Transverse colon (tissue), 4 donors: ENCODE measurements at regions not wholly inside any gene's neighbourhood (a gene's known extent, or its start where the extent isn't known, plus 50 kb on each side); places are given as distances from the start of the nearest gene placed in this dataset.

Experiments used
- DNase-seq: peaks from one replicate; pipeline ENCODE4 v3.0.0-alpha.2; 2019
- H3K27ac ChIP-seq, 4 donors: fragments of 200-600 bp; sonication (generic); 2 replicates each; pipeline ENCODE4 v1.5.1; 2016 to 2018; ENCODE audit warnings: inconsistent platforms in 4 of 4
- H3K27me3 ChIP-seq: fragments of 200-600 bp; sonication (generic); 2 replicates; pipeline ENCODE4 v1.5.1; 2017; ENCODE audit warnings: inconsistent platforms
- H3K36me3 ChIP-seq, 4 donors: fragments of 200-600 bp; sonication (generic); 2 replicates each; pipeline ENCODE4 v1.5.1; 2017 to 2019; ENCODE audit warnings: inconsistent platforms in 4 of 4
- H3K4me1 ChIP-seq, 4 donors: fragments of 200-600 bp; sonication (generic); 2 replicates each; pipeline ENCODE4 v1.5.1; 2017 to 2020; ENCODE audit warnings: inconsistent platforms in 4 of 4
- H3K4me3 ChIP-seq, 4 donors: fragments of 200-600 bp; sonication (generic); 1 replicate in 1 of 4; 2 replicates in 3 of 4; pipeline versions ENCODE4 v1.5.1 to v1.6.1; 2017 to 2019; ENCODE audit warnings: inconsistent platforms in 4 of 4
- H3K9me3 ChIP-seq, 2 donors: fragments of 200-600 bp; sonication (generic); 2 replicates each; pipeline ENCODE4 v1.5.1; 2017 to 2019; ENCODE audit warnings: inconsistent platforms in 2 of 2
- CTCF ChIP-seq, 5 experiments: fragments of 200-600 bp in 3 of 5; fragments of 450-650 bp in 2 of 5; sonication (generic) in 3 of 5; IDR thresholded peaks; 1 replicate in 2 of 5; 2 replicates in 3 of 5; pipeline ENCODE4 v1.5.1; 2016 to 2017; ENCODE audit warnings: antibody characterized with exemption in 5 of 5, inconsistent platforms in 3 of 5, mild to moderate bottlenecking in 2 of 5, moderate library complexity in 1 of 5
- EP300 ChIP-seq: sonication (generic); formaldehyde crosslinking; IDR thresholded peaks from one replicate; pipeline ENCODE4 v1.6.1; 2017; ENCODE audit warnings: antibody characterized with exemption, low read depth
- POLR2A ChIP-seq: fragments of 450-650 bp; IDR thresholded peaks from one replicate; pipeline ENCODE4 v1.6.1; 2016; ENCODE audit warnings: antibody characterized with exemption, mild to moderate bottlenecking, moderate library complexity
- POLR2AphosphoS5 ChIP-seq, 3 donors: sonication (generic); formaldehyde crosslinking; IDR thresholded peaks; one replicate each; pipeline ENCODE4 v1.6.1; 2016; ENCODE audit warnings: antibody characterized with exemption in 3 of 3
- WGBS, 2 donors: methylation state at CpG; one replicate each; pipeline ENCODE4 v1.1.5; 2018; ENCODE audit warnings: low coverage in 1 of 2; 5-methylcytosine and 5-hydroxymethylcytosine counted together
- in situ Hi-C, 4 donors: fragments of 200-750 bp; cut with MboI; loops; one replicate each; pipeline versions ENCODE4 v1.15.0 to v1.15.1; 2017; ENCODE audit warnings: low sequenced_read_pairs in 3 of 4, low pct_ligation_motif_present in 1 of 4, low pct_unique_long_range_greater_than_20kb in 1 of 4
- intact Hi-C: fragments of 100-400 bp; cut with DNase I; formaldehyde crosslinking; loops from one replicate; pipeline ENCODE4 v1.15.1; 2023; ENCODE audit warnings: low total_unique reads

- 56 to 69% methylated on average over 2 to 6 of the region's 6 CpGs for WGBS, 2 donors
- Histone ChIP-seq H3K36me3 (no peaks in the 10 kb centered on the region), H3K4me3 (no peak overlapping the region), H3K27ac (peak overlapping the region; percentile 18 to 47 (median 40)), H3K9me3 (no peaks in the 10 kb centered on the region), H3K4me1 (peaks cover 3 to 26% (median 9%) of the 10 kb centered on the region in 4 donors), H3K27me3 (no peaks in the 10 kb centered on the region)
- in situ Hi-C loops (no loop called here), intact Hi-C loops (no loop called here)
- no peak for TF ChIP-seq POLR2A
- TF ChIP-seq CTCF (IDR thresholded peaks at IDR 0.05), result no peak
- no peak for TF ChIP-seq EP300
- no peak for TF ChIP-seq POLR2AphosphoS5 (IDR thresholded peaks at IDR 0.05)
- DNase-seq, result no peak
These were observed 121.5 kb upstream of the NEDD9 start for GRCh38 chr6:11353921-11354389.

- 88 to 100% methylated on average over 1 to 4 of the region's 4 CpGs for WGBS, 2 donors
- no peak for TF ChIP-seq POLR2A
- TF ChIP-seq EP300, result no peak
- no peak for TF ChIP-seq POLR2AphosphoS5 (IDR thresholded peaks at IDR 0.05)
- TF ChIP-seq CTCF (IDR thresholded peaks at IDR 0.05), result no peak
These were observed 117.8 kb upstream of the NEDD9 start for GRCh38 chr6:11350294-11350693.

GRCh38 chr6:11349880-11350279 lies 117.4 kb upstream of the NEDD9 start:
- no peaks in the 10 kb centered on the region for H3K9me3 ChIP-seq
- no peaks in the 10 kb centered on the region for H3K27me3 ChIP-seq
- no peak overlapping the region for H3K4me3 ChIP-seq
- intact Hi-C loops, result no loop called here
- H3K27ac ChIP-seq, result no peak overlapping the region
- H3K4me1 ChIP-seq, result peaks cover 0 to 4% (median 0%) of the 10 kb centered on the region in 4 donors
- TF ChIP-seq EP300, result no peak
- no peak for TF ChIP-seq POLR2A
- no peak for TF ChIP-seq CTCF (IDR thresholded peaks at IDR 0.05)
- no peak for TF ChIP-seq POLR2AphosphoS5 (IDR thresholded peaks at IDR 0.05)
- in situ Hi-C loops, result no loop called here
- no peaks in the 10 kb centered on the region for H3K36me3 ChIP-seq
- DNase-seq, result no peak

More at GRCh38 chr6:11350294-11350693, 117.8 kb upstream of the NEDD9 start:
- in situ Hi-C loops, result no loop called here
- H3K27ac ChIP-seq, result no peak overlapping the region
- H3K4me1 ChIP-seq, result peaks cover 0 to 4% (median 0%) of the 10 kb centered on the region in 4 donors
- intact Hi-C loops, result no loop called here
- H3K36me3 ChIP-seq, result no peaks in the 10 kb centered on the region
- H3K4me3 ChIP-seq, result no peak overlapping the region
- H3K9me3 ChIP-seq, result no peaks in the 10 kb centered on the region
- DNase-seq, result no peak
- H3K27me3 ChIP-seq, result no peaks in the 10 kb centered on the region

- Histone ChIP-seq H3K4me3 (no peak overlapping the region), H3K36me3 (no peaks in the 10 kb centered on the region), H3K27ac (no peak overlapping the region), H3K9me3 (no peaks in the 10 kb centered on the region), H3K27me3 (no peaks in the 10 kb centered on the region), H3K4me1 (peaks cover 0 to 15% (median 0%) of the 10 kb centered on the region in 4 donors)
- no peak for DNase-seq
- WGBS, 2 donors, result 63% methylated on average over 1 of the region's 1 CpG; no CpG with 5 or more reads in 1 of the 2 donors
- in situ Hi-C loops (no loop called here), intact Hi-C loops (no loop called here)
- TF ChIP-seq CTCF (IDR thresholded peaks at IDR 0.05), result no peak
- TF ChIP-seq POLR2AphosphoS5 (IDR thresholded peaks at IDR 0.05), result no peak
- no peak for TF ChIP-seq POLR2A
- no peak for TF ChIP-seq EP300
These were observed 114.0 kb upstream of the NEDD9 start for GRCh38 chr6:11346516-11346915.
